HepG2 (cell line): ENCODE measurements at regions not wholly inside any gene's neighbourhood (a gene's known extent, or its start where the extent isn't known, plus 50 kb on each side); places are given as distances from the start of the nearest gene placed in this dataset.

Experiments used
- GABPA ChIP-seq, 2 experiments: IDR thresholded peaks; 2 replicates each; pipeline ENCODE4 v1.6.1; 2011 to 2016; ENCODE audit warnings: low read depth in 2 of 2, low read length in 1 of 2, missing biosample characterization in 1 of 2, missing genetic modification characterization in 1 of 2
- HOXA5 ChIP-seq: sonication (generic); formaldehyde crosslinking; IDR thresholded peaks from 2 replicates; pipeline ENCODE4 v1.4.0; 2020; ENCODE audit warnings: missing genetic modification reagents
- MAFK ChIP-seq, 2 experiments: IDR thresholded peaks in 1 of 2; conservative IDR thresholded peaks in 1 of 2; 2 replicates each; pipeline ENCODE4 v1.6.1; 2011; ENCODE audit warnings: improper control_type of control experiment in 2 of 2, low read length in 2 of 2
- POLR2A ChIP-seq, 2 experiments: IDR thresholded peaks; 2 replicates each; pipeline ENCODE4 v1.6.1; 2011; ENCODE audit warnings: low read depth in 2 of 2, low read length in 2 of 2, mild to moderate bottlenecking in 1 of 2, moderate library complexity in 1 of 2; ENCODE audit not compliant: insufficient read depth in 1 of 2
- REPIN1 ChIP-seq: sonication (generic); formaldehyde crosslinking; IDR thresholded peaks from 2 replicates; pipeline ENCODE4 v1.8.0; 2022; ENCODE audit warnings: missing genetic modification reagents, low read depth, mild to moderate bottlenecking, borderline replicate concordance
- ZGPAT ChIP-seq: IDR thresholded peaks from 2 replicates; pipeline ENCODE4 v1.6.1; 2016; ENCODE audit warnings: mild to moderate bottlenecking
- ZNF20 ChIP-seq: sonication (generic); formaldehyde crosslinking; IDR thresholded peaks from 2 replicates; pipeline ENCODE4 v1.4.0; 2020; ENCODE audit warnings: mild to moderate bottlenecking, moderate library complexity, missing genetic modification reagents
- ZNF34 ChIP-seq: sonication (generic); formaldehyde crosslinking; IDR thresholded peaks from 2 replicates; pipeline ENCODE4 v1.4.0; 2020; ENCODE audit warnings: mild to moderate bottlenecking, missing genetic modification reagents, borderline replicate concordance
- ZNF740 ChIP-seq: sonication (generic); formaldehyde crosslinking; IDR thresholded peaks from 2 replicates; pipeline ENCODE4 v1.4.0; 2020; ENCODE audit warnings: missing genetic modification reagents
- TF ChIP-seq, protein P1 (sequence below): sonication (generic); formaldehyde crosslinking; IDR thresholded peaks from 2 replicates; pipeline ENCODE4 v1.4.0; 2020; ENCODE audit warnings: missing genetic modification reagents
- TF ChIP-seq, protein P2 (sequence below): sonication (generic); formaldehyde crosslinking; IDR thresholded peaks from 2 replicates; pipeline ENCODE4 v1.5.0; 2020; ENCODE audit warnings: mild to moderate bottlenecking, missing genetic modification reagents, moderate library complexity

- TF ChIP-seq MAFK (conservative IDR thresholded peaks at IDR 0.05 in 1 of 2, IDR thresholded peaks at IDR 0.05 in 1 of 2; ENCODE audit: low read length in 2 of 2) (no peak), POLR2A (IDR thresholded peaks at IDR 0.05; ENCODE audit: insufficient read depth in 1 of 2, low read depth in 2 of 2, low read length in 2 of 2) (no peak), GABPA (IDR thresholded peaks at IDR 0.05; ENCODE audit: low read depth, low read length) (no peak), GABPA (CRISPR knock-in tag; IDR thresholded peaks at IDR 0.05; ENCODE audit: low read depth) (no peak), ZNF34 (CRISPR knock-in tag) (no peak), REPIN1 (CRISPR knock-in tag) (no peak), ZGPAT (CRISPR knock-in tag) (no peak), ZNF20 (CRISPR knock-in tag) (no peak), HOXA5 (CRISPR knock-in tag) (no peak), ZNF740 (no peak)
- TF ChIP-seq, protein P1, sequence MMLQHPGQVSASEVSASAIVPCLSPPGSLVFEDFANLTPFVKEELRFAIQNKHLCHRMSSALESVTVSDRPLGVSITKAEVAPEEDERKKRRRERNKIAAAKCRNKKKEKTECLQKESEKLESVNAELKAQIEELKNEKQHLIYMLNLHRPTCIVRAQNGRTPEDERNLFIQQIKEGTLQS (CRISPR knock-in tag): no peak
- TF ChIP-seq, protein P2, sequence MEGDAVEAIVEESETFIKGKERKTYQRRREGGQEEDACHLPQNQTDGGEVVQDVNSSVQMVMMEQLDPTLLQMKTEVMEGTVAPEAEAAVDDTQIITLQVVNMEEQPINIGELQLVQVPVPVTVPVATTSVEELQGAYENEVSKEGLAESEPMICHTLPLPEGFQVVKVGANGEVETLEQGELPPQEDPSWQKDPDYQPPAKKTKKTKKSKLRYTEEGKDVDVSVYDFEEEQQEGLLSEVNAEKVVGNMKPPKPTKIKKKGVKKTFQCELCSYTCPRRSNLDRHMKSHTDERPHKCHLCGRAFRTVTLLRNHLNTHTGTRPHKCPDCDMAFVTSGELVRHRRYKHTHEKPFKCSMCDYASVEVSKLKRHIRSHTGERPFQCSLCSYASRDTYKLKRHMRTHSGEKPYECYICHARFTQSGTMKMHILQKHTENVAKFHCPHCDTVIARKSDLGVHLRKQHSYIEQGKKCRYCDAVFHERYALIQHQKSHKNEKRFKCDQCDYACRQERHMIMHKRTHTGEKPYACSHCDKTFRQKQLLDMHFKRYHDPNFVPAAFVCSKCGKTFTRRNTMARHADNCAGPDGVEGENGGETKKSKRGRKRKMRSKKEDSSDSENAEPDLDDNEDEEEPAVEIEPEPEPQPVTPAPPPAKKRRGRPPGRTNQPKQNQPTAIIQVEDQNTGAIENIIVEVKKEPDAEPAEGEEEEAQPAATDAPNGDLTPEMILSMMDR: no peak
These were observed 199.5 kb downstream of the GPAM start for GRCh38 chr10:111984057-111984456.
